K562 (cell line): ENCODE measurements at regions not wholly inside any gene's neighbourhood (a gene's known extent, or its start where the extent isn't known, plus 50 kb on each side); places are given as distances from the start of the nearest gene placed in this dataset.

Source experiments
- ATAC-seq: fragments of 200-7000 bp; cut with Tn5 transposase; 3 replicates; pipeline ENCODE4 v1.9.1; 2020; ENCODE audit warnings: moderate library complexity
- BruUV-seq: library from RNA; stranded (reverse); fragments of 400-500 nt; replicated peaks from 2 replicates; lab custom pipeline; 2021; lab: Mats Ljungman, UMichigan
- CTCF ChIA-PET: fragments of 300-600 bp; formaldehyde crosslinking; extraction: SDS; loops from one replicate; lab custom pipeline; 2021; ENCODE audit warnings: low intra/inter-chr PET ratio; lab: Yijun Ruan, JAX
- POLR2A ChIA-PET: fragments of 300-600, 350-650 bp; sonication (Branson Sonifier 250); formaldehyde crosslinking; extraction: SDS; loops from one replicate; lab custom pipeline; 2021; ENCODE audit warnings: antibody characterized with exemption, inconsistent platforms; lab: Yijun Ruan, JAX
- DNase-seq, 4 experiments: peaks; one replicate each; pipeline versions ENCODE4 v3.0.0 to v3.0.0-alpha.2; 2011 to 2018; ENCODE audit warnings: low spot score in 3 of 4, mixed read lengths in 3 of 4; ENCODE audit errors: extremely low read depth in 1 of 4
- FAIRE-seq: peaks from 2 replicates; lab custom pipeline; 2011; peaks lifted over from hg19 to GRCh38; lab: Jason Lieb, UNC
- H2AFZ ChIP-seq: 2 replicates; pipeline ENCODE4 v1.6.0; 2011; ENCODE audit warnings: low read depth, low read length, control low read depth, inconsistent platforms
- H3K27ac ChIP-seq: fragments of 200-600 bp; 3 replicates; pipeline ENCODE4 v1.8.0; 2011; ENCODE audit warnings: low read depth, mild to moderate bottlenecking, control low read depth, inconsistent platforms, low read length, moderate library complexity, mixed read lengths; ENCODE audit errors: extremely low read depth
- H3K27me3 ChIP-seq, 2 experiments: fragments of 300-600 bp in 1 of 2; 2 replicates in 1 of 2; 3 replicates in 1 of 2; pipeline versions ENCODE4 v1.6.0 to v1.8.0; 2011; ENCODE audit warnings: inconsistent platforms in 2 of 2, low read length in 2 of 2, mild to moderate bottlenecking in 1 of 2, mixed read lengths in 1 of 2, moderate library complexity in 1 of 2; ENCODE audit not compliant: control insufficient read depth in 2 of 2, insufficient read depth in 2 of 2
- H3K36me3 ChIP-seq: fragments of 300-600 bp; 3 replicates; pipeline ENCODE4 v1.8.0; 2011; ENCODE audit warnings: mild to moderate bottlenecking, low read length, inconsistent platforms; ENCODE audit not compliant: control insufficient read depth, insufficient read depth
- H3K4me1 ChIP-seq, 2 experiments: fragments of 200-600 bp in 1 of 2; replicated peaks in 1 of 2; 2 replicates in 1 of 2; 3 replicates in 1 of 2; pipeline versions ENCODE4 v1.5.1 to v1.8.0; 2011; ENCODE audit warnings: inconsistent platforms in 2 of 2, low read length in 2 of 2, mild to moderate bottlenecking in 1 of 2, mixed read lengths in 1 of 2, moderate library complexity in 1 of 2; ENCODE audit not compliant: control insufficient read depth in 2 of 2, insufficient read depth in 2 of 2
- H3K4me2 ChIP-seq: 2 replicates; pipeline ENCODE4 v1.6.1; 2011; ENCODE audit warnings: low read length, control low read depth, inconsistent platforms, mixed read lengths; ENCODE audit not compliant: insufficient read depth
- H3K4me3 ChIP-seq: fragments of 200-600 bp; sonication (generic), shearing (Covaris generic); 2 replicates; pipeline ENCODE4 v1.5.1; 2016; ENCODE audit warnings: control low read depth, inconsistent platforms
- H3K79me2 ChIP-seq: fragments of 200-600 bp; 3 replicates; pipeline ENCODE4 v1.8.0; 2011; ENCODE audit warnings: low read length, inconsistent platforms; ENCODE audit not compliant: control insufficient read depth, insufficient read depth
- H3K9ac ChIP-seq, 2 experiments: 2 replicates each; pipeline versions ENCODE4 v1.6.0 to v1.6.1; 2011; ENCODE audit warnings: low read depth in 2 of 2, low read length in 2 of 2, control low read depth in 1 of 2, inconsistent platforms in 1 of 2, mild to moderate bottlenecking in 1 of 2, mixed read lengths in 1 of 2; ENCODE audit not compliant: insufficient read depth in 1 of 2
- H3K9me1 ChIP-seq: one replicate; pipeline ENCODE4 v1.6.0; 2011; ENCODE audit warnings: inconsistent platforms, mild to moderate bottlenecking, low read length, moderate library complexity; ENCODE audit not compliant: control insufficient read depth, insufficient read depth
- H3K9me3 ChIP-seq: replicated peaks from 2 replicates; pipeline ENCODE4 v1.5.1; 2011; ENCODE audit warnings: low read depth, low read length, inconsistent platforms; ENCODE audit not compliant: control insufficient read depth, insufficient read depth
- H4K20me1 ChIP-seq: replicated peaks from 2 replicates; pipeline ENCODE4 v1.6.1; 2011; ENCODE audit warnings: low read length, inconsistent platforms, mixed read lengths; ENCODE audit not compliant: control insufficient read depth, insufficient read depth
- ARHGAP35 ChIP-seq: fragments of 450-650 bp; IDR thresholded peaks from 2 replicates; pipeline ENCODE4 v1.6.1; 2018; ENCODE audit not compliant: partially characterized antibody
- ARID1B ChIP-seq: fragments of 450-650 bp; IDR thresholded peaks from 2 replicates; pipeline ENCODE4 v1.6.1; 2016; ENCODE audit warnings: antibody characterized with exemption, mild to moderate bottlenecking, inconsistent platforms
- BACH1 ChIP-seq: fragments of 200-800 bp; sonication (Bioruptor generic); IDR thresholded peaks from 2 replicates; pipeline ENCODE4 v1.6.1; 2016; ENCODE audit warnings: missing genetic modification characterization, missing compliant biosample characterization
- C11orf30 ChIP-seq: fragments of 450-650 bp; IDR thresholded peaks from 2 replicates; pipeline ENCODE4 v1.6.1; 2016; ENCODE audit warnings: low read depth, mild to moderate bottlenecking
- CC2D1A ChIP-seq: fragments of 450-650 bp; IDR thresholded peaks from 2 replicates; pipeline ENCODE4 v1.6.1; 2017; ENCODE audit warnings: mild to moderate bottlenecking
- MAFF ChIP-seq: IDR thresholded peaks from 2 replicates; pipeline ENCODE4 v1.6.1; 2012; ENCODE audit warnings: low read length, improper control_type of control experiment
- MAFG ChIP-seq: fragments of 450-650 bp; conservative IDR thresholded peaks from 2 replicates; pipeline ENCODE4 v1.6.1; 2016; ENCODE audit warnings: missing genetic modification characterization, missing compliant biosample characterization
- MAFK ChIP-seq: IDR thresholded peaks from 2 replicates; pipeline ENCODE4 v1.6.1; 2011; ENCODE audit warnings: low read length, improper control_type of control experiment
- NFE2 ChIP-seq: IDR thresholded peaks from 2 replicates; pipeline ENCODE4 v1.6.1; 2014; ENCODE audit warnings: antibody characterized with exemption, low read depth
- NFE2L1 ChIP-seq: fragments of 450-650 bp; IDR thresholded peaks from 2 replicates; pipeline ENCODE4 v1.6.1; 2016; ENCODE audit warnings: missing genetic modification characterization, low read depth, mild to moderate bottlenecking, missing compliant biosample characterization, moderate library complexity, borderline replicate concordance
- RBM15 ChIP-seq: fragments of 200-400 bp; formaldehyde crosslinking; IDR thresholded peaks from 2 replicates; pipeline ENCODE4 v1.6.1; 2018; ENCODE audit warnings: mild to moderate bottlenecking, low read length, moderate library complexity; ENCODE audit not compliant: insufficient read depth
- STAG1 ChIP-seq: sonication (generic); formaldehyde crosslinking; IDR thresholded peaks from 2 replicates; pipeline ENCODE4 v1.5.0; 2020; ENCODE audit warnings: missing genetic modification reagents, borderline replicate concordance
- TAF15 ChIP-seq: fragments of 200-400 bp; formaldehyde crosslinking; IDR thresholded peaks from 2 replicates; pipeline ENCODE4 v1.6.1; 2017; ENCODE audit warnings: mild to moderate bottlenecking, low read depth, low read length, moderate library complexity
- ZNF232 ChIP-seq: sonication (generic); formaldehyde crosslinking; IDR thresholded peaks from 2 replicates; pipeline ENCODE4 v1.8.0; 2022; ENCODE audit warnings: mild to moderate bottlenecking, missing genetic modification reagents
- ZNF239 ChIP-seq: fragments of 250-450 bp; sonication (Bioruptor Pico); IDR thresholded peaks from 2 replicates; pipeline ENCODE4 v1.4.0; 2020; ENCODE audit warnings: mild to moderate bottlenecking
- ZNF316 ChIP-seq: fragments of 450-650 bp; IDR thresholded peaks from 2 replicates; pipeline ENCODE4 v1.6.1; 2016
- ZNF830 ChIP-seq: fragments of 250-450 bp; sonication (Bioruptor Pico); IDR thresholded peaks from 2 replicates; pipeline ENCODE4 v1.5.0; 2021; ENCODE audit warnings: mild to moderate bottlenecking
- WGBS: fragments of 100-300 bp; shearing (Covaris generic); methylation state at CpG from one replicate; pipeline ENCODE4 v1.1.6; 2016; ENCODE audit warnings: low coverage, mixed read lengths; ENCODE audit not compliant: insufficient coverage; ENCODE audit errors: missing lambda C conversion rate; 5-methylcytosine and 5-hydroxymethylcytosine counted together
- in situ Hi-C: fragments of 300-500 bp; cut with MboI; formaldehyde crosslinking; loops from 4 replicates; pipeline ENCODE4 v1.15.0; 2018; ENCODE audit warnings: inconsistent platforms, mixed read lengths
- intact Hi-C: fragments of 100-400 bp; cut with micrococcal nuclease; formaldehyde crosslinking; loops from 2 replicates; pipeline ENCODE4 v1.14.2; 2022
- TF ChIP-seq, protein P1 (sequence below): sonication (generic); formaldehyde crosslinking; IDR thresholded peaks from 2 replicates; pipeline ENCODE4 v1.8.0; 2023; ENCODE audit warnings: mild to moderate bottlenecking, missing genetic modification reagents

DNA sequence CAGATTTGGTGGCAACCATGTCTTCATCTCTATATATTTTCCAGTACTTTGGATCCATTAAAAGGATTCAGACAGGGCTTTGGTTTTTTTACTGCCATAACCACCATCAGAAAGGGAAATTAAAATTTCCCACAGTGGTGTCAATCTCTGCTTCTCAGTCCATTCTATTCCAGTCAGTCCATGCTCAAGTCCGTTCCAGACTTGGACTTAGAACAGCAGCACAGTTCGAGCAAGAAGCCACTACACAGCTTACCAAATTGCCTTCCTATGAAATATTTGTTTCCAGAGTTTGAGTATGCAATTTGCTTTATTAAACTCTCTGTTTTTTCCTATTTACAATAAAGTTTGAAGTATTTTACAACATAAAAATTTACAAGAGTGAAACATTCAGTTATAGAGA, 306.5 kb upstream of the GULP1 start:
- no peaks in the 10 kb centered on the region for H3K9me1 ChIP-seq
- in situ Hi-C loops (no loop called here), intact Hi-C loops (no loop called here)
- CTCF ChIA-PET: no interaction called here
- POLR2A ChIA-PET: no interaction called here
- H3K9ac ChIP-seq: no peak overlapping the region
- ATAC-seq: no peak
- H3K4me3 ChIP-seq: no peak overlapping the region
- no peaks in the 10 kb centered on the region for H3K36me3 ChIP-seq
- H3K9me3 ChIP-seq: no peaks in the 10 kb centered on the region
- no TSS peak for BruUV-seq
- 0% methylated on average over 2 of the region's 2 CpGs for WGBS
- no peaks in the 10 kb centered on the region for H3K4me1 ChIP-seq
- H3K4me2 ChIP-seq: no peak overlapping the region
- no peaks in the 10 kb centered on the region for H3K27me3 ChIP-seq
- no peak for FAIRE-seq
- H3K27ac ChIP-seq: no peak overlapping the region
- no peak for TF ChIP-seq ZNF232 (CRISPR knock-in tag)
- no peak for TF ChIP-seq STAG1
- no peak for DNase-seq
- H3K79me2 ChIP-seq: no peaks in the 10 kb centered on the region
- H4K20me1 ChIP-seq: no peaks in the 10 kb centered on the region
- H2AFZ ChIP-seq: no peak overlapping the region

DNA sequence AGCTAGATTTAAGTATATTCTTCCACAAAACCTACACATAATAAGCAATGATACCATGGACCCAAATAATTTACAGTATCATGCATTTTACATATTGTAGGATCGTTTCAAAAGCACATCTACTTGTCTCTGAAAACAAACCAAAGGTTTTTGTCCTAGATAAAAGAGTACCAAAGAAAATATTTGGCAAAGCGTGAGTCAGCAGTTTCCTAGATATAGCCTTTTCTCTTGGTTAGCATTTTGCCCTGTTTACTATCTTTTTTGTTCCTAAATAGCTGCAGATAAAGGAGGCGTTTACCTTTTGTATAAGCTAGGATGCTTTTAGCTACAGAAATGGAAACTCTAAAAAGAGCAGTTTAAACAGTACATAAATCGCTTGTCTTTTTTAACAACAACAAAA, 305.8 kb upstream of the GULP1 start:
- no peaks in the 10 kb centered on the region for H4K20me1 ChIP-seq
- no peak overlapping the region for H3K27ac ChIP-seq
- H3K27me3 ChIP-seq: no peaks in the 10 kb centered on the region
- in situ Hi-C loops (no loop called here), intact Hi-C loops (no loop called here)
- WGBS: 0% methylated on average over 4 of the region's 4 CpGs
- H3K79me2 ChIP-seq: no peaks in the 10 kb centered on the region
- H2AFZ ChIP-seq: no peak overlapping the region
- no peaks in the 10 kb centered on the region for H3K4me1 ChIP-seq
- H3K4me3 ChIP-seq: no peak overlapping the region
- no peaks in the 10 kb centered on the region for H3K36me3 ChIP-seq
- FAIRE-seq (no peak), DNase-seq (peak in 1 of 4 experiments; percentile 8)
- peak; percentile 74; the same call in 1 of the 2 replicates for TF ChIP-seq MAFK
- peak; percentile 64 for TF ChIP-seq NFE2L1
- no peak for TF ChIP-seq RBM15
- TF ChIP-seq BACH1 (tag): peak; percentile 72
- TF ChIP-seq ZNF830 (CRISPR knock-in tag): no peak
- no peak for TF ChIP-seq TAF15
- no peak for TF ChIP-seq ZNF239 (CRISPR knock-in tag)
- TF ChIP-seq ZNF316: peak; percentile 91
- TF ChIP-seq MAFG (tag): peak; percentile 90
- peak; percentile 83 for TF ChIP-seq MAFF
- TF ChIP-seq, protein P1, sequence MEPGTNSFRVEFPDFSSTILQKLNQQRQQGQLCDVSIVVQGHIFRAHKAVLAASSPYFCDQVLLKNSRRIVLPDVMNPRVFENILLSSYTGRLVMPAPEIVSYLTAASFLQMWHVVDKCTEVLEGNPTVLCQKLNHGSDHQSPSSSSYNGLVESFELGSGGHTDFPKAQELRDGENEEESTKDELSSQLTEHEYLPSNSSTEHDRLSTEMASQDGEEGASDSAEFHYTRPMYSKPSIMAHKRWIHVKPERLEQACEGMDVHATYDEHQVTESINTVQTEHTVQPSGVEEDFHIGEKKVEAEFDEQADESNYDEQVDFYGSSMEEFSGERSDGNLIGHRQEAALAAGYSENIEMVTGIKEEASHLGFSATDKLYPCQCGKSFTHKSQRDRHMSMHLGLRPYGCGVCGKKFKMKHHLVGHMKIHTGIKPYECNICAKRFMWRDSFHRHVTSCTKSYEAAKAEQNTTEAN: no peak
- TF ChIP-seq C11orf30: peak; percentile 84
- TF ChIP-seq CC2D1A: no peak
- TF ChIP-seq ARID1B: 0 out of 2 replicates have a peak, but pooled peaks have one; percentile 19
- no peak for TF ChIP-seq ARHGAP35
- peak; percentile 77 for TF ChIP-seq NFE2
- TF ChIP-seq, all 486 proteins: peak for 9
- Histone ChIP-seq H3K4me2 (no peak overlapping the region), H3K9me1 (no peaks in the 10 kb centered on the region), H3K9me3 (no peaks in the 10 kb centered on the region), H3K9ac (no peak overlapping the region)
- POLR2A ChIA-PET: no interaction called here
- CTCF ChIA-PET: no interaction called here
- BruUV-seq: no TSS peak
- ATAC-seq: no peak
